ENCODE measurements at regions not wholly inside any gene's neighbourhood (a gene's known extent, or its start where the extent isn't known, plus 50 kb on each side); places are given as distances from the start of the nearest gene placed in this dataset.
"Not testable (repeated sequence)": the region's sequence is repeated elsewhere in the genome, so short reads cannot be mapped to it uniquely, and the experiment has no call there.

DNA sequence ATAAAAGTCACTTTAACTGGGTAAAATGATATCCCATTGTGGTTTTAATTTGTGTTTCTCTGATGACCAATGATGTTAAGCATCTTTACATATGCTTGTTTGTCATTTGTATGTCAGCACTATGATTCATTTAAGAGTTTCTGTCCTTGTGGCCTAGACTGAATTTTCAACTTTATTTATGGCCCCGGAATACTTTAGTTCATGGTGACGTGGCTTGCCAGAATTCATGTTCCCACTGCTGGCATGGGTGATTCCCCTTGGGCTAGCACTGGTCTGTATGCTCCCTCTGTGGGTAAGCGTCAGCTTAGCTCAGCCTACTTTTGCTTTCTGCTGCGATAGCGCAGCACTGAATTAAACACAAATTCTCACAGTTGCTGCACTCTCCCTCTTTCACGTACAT lies 436.3 kb upstream of the SGO1 start:
- H3K27ac ChIP-seq = no peak overlapping the region
- TF ChIP-seq CTCF (conservative IDR thresholded peaks at IDR 0.05) (no peak), ZFX (IDR thresholded peaks at IDR 0.05) (no peak)

GRCh38 chr3:20618621-20619020 lies 432.6 kb upstream of the SGO1 start:
- not testable (repeated sequence) for H3K27ac ChIP-seq

DNA sequence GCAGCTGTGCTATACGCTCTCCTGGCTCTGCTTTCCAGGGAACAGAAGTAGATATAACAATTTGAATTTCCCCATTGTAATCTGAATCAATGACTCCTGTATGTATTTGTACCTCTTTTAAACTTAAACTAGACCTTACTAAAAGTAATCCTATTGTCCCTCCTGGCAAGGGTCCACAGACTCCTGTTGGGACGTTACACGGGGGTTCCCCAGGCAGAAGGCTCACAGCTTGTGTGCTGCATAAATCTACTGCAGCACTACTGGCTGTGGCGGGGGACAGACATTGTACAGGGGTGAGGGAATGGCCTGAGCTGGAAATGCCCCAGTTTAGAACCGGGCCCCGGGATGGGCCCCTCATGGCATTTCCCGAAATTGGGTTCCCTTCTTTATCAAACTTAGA lies 432.2 kb upstream of the SGO1 start:
- H3K27ac ChIP-seq = not testable (repeated sequence)

- not testable (repeated sequence) for H3K27ac ChIP-seq
Observed at GRCh38 chr3:20615982-20616381, 430.0 kb upstream of the SGO1 start.

DNA sequence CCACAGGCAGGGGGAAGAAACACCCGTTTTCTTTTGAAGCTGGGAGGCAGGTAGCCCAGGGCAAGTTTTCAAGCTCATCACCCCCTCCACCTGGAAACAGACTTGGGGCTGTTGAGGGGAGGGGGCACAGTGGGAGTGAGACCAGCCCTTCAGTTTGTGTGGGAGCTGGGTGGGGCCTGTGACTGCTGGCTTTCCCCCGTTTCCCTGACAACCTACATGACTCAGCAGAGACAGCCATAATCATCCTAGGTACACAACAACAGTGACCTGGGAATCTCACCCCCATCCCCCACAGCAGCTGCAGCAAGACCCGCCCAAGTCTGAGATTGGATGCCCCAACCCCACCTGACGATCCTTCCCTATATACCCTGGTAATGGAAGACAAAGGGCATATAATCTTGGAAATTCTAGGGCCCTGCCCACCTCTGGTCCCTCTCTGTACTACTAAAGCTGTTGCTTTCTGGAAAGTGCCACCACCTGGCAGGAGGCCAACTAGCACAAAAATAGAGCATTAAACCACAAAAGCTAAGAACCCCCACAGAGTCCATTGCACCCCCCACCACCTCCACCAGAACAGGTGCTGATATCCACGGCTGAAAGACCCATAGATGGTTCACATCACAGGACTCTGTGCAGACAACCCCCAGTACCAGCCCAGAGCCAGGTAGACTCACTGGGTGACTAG lies 422.2 kb upstream of the SGO1 start:
- no peak for TF ChIP-seq ZFX (IDR thresholded peaks at IDR 0.05)
- H3K27ac ChIP-seq = no peak overlapping the region

GRCh38 chr3:20604659-20605058 lies 418.7 kb upstream of the SGO1 start:
- no peak overlapping the region for H3K27ac ChIP-seq
- no peak for TF ChIP-seq CTCF (conservative IDR thresholded peaks at IDR 0.05)
- TF ChIP-seq ZFX (IDR thresholded peaks at IDR 0.05) = no peak

DNA sequence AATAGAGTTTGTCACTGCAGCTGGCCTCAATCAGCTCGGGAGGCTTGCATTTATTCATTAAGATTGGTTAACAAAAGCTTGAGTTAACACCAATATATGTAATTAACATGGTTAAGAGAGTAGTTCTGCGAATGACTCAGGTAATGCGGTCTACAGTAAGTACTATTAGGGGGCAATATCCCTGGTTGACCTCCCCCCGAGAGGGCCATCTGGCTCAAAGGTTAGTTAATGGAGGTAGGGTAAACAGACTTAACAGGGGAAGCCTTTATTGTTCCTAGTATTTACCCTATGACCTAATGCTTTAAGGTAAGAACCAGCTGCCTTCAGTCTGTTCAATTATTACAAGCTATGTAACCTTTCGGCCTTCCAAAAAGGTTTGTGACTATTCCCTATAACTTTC lies 403.3 kb upstream of the SGO1 start:
- no peak for TF ChIP-seq CTCF (conservative IDR thresholded peaks at IDR 0.05)
- no peak for TF ChIP-seq ZFX (IDR thresholded peaks at IDR 0.05)
- H3K27ac ChIP-seq = no peak overlapping the region

DNA sequence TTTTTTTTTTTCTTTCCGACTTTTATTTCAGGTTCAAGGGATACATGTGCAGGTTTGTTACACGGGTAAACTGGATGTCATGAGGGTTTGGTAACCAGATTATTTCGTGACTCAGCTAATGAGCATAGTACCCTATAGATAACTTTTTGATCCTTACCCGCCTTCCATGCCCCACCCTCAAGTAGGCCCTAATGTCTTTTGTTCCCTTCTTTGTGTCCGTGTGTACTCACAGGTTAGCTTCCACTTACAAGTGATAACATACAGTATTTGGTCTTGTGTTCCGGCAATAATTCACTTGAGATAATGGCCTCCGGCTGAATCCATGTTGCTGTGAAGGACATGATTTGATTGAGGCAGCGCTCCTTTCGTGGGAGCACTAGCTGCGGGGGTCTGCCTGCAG lies 402.8 kb upstream of the SGO1 start:
- H3K27ac ChIP-seq = no peak overlapping the region
- TF ChIP-seq ZFX (IDR thresholded peaks at IDR 0.05) (no peak), CTCF (conservative IDR thresholded peaks at IDR 0.05) (no peak)

GRCh38 chr3:20583648-20584047 lies 397.6 kb upstream of the SGO1 start:
- H3K27ac ChIP-seq = no peak overlapping the region
- TF ChIP-seq CTCF (conservative IDR thresholded peaks at IDR 0.05) (no peak), ZFX (IDR thresholded peaks at IDR 0.05) (no peak)

- no peak for TF ChIP-seq CTCF (conservative IDR thresholded peaks at IDR 0.05)
- no peak for TF ChIP-seq ZFX (IDR thresholded peaks at IDR 0.05)
Observed at GRCh38 chr3:20576228-20576627, 390.2 kb upstream of the SGO1 start.

More at GRCh38 chr3:20576228-20576627, 390.2 kb upstream of the SGO1 start:
- H3K27ac ChIP-seq = no peak overlapping the region

Measured in C4-2B (cell line).